ENCODE measurements at regions not wholly inside any gene's neighbourhood (a gene's known extent, or its start where the extent isn't known, plus 50 kb on each side); places are given as distances from the start of the nearest gene placed in this dataset.

DNA sequence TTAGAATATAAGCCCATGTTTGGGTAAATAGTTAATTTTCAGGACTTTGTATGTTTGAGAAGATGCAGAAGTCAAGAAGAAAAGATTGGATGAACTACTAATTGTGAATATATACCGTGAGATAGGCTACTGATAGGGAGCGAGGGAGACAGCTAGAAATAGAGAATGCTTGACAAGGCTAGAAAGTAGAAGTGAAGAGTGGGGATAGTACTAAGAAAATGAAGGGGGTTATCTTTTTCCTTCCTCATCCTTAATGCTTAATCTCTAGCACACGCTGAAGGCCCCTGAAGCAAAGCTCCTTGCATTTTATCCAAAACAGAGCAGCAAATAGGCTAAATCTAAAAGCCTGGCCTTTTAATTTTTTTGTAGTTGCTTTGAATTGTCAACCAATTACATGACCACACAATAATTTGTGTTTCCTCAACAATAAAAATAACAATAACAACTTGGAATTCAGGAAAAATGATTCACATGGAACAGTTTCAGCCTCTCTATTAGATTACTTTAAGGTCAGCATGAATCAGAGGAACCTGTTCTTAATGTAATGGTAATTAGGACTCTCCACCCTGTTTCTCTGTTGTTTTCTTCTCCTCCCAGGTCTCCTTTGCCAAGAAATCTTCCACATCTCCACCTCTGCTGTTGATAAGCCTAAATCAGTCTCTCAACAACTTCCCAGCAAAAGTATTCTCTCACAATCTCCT lies 1071.3 kb upstream of the ZEB2 start:
- no peak overlapping the region for H3K4me3 Mint-ChIP-seq
- peaks cover 24% of the 10 kb centered on the region for H3K4me1 Mint-ChIP-seq
- H3K36me3 Mint-ChIP-seq: no peaks in the 10 kb centered on the region
- H3K9me3 Mint-ChIP-seq: no peaks in the 10 kb centered on the region
- H3K27me3 Mint-ChIP-seq (ENCODE audit: low read depth): no peaks in the 10 kb centered on the region
- no peak overlapping the region for H3K27ac Mint-ChIP-seq
- TF ChIP-seq, protein P1, sequence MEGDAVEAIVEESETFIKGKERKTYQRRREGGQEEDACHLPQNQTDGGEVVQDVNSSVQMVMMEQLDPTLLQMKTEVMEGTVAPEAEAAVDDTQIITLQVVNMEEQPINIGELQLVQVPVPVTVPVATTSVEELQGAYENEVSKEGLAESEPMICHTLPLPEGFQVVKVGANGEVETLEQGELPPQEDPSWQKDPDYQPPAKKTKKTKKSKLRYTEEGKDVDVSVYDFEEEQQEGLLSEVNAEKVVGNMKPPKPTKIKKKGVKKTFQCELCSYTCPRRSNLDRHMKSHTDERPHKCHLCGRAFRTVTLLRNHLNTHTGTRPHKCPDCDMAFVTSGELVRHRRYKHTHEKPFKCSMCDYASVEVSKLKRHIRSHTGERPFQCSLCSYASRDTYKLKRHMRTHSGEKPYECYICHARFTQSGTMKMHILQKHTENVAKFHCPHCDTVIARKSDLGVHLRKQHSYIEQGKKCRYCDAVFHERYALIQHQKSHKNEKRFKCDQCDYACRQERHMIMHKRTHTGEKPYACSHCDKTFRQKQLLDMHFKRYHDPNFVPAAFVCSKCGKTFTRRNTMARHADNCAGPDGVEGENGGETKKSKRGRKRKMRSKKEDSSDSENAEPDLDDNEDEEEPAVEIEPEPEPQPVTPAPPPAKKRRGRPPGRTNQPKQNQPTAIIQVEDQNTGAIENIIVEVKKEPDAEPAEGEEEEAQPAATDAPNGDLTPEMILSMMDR (IDR thresholded peaks at IDR 0.05; ENCODE audit: unreplicated experiment): no peak
- no peak for DNase-seq (ENCODE audit: low spot score in 2 of 2, unreplicated experiment in 2 of 2)

DNA sequence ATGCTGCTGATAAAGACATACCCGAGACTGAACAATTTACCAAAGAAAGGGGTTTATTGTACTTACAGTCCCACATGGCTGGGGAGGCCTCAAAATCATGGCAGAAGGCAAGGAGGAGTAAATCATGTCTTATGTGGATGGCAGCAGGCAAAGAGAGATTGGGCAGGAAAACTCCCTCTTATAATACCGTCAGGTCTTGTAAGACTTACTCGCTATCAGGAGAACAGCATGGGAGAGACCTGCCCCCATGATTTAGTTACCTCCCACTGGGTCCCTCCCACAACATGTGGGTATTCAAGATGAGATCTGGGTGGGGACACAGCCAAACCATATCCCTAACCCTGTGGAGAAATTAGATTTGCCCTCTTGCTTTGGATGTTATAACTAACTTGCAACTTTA lies 1068.0 kb upstream of the ZEB2 start:
- Mint-ChIP-seq H3K27me3 (ENCODE audit: low read depth) (no peaks in the 10 kb centered on the region), H3K27ac (no peak overlapping the region), H3K36me3 (no peaks in the 10 kb centered on the region)

DNA sequence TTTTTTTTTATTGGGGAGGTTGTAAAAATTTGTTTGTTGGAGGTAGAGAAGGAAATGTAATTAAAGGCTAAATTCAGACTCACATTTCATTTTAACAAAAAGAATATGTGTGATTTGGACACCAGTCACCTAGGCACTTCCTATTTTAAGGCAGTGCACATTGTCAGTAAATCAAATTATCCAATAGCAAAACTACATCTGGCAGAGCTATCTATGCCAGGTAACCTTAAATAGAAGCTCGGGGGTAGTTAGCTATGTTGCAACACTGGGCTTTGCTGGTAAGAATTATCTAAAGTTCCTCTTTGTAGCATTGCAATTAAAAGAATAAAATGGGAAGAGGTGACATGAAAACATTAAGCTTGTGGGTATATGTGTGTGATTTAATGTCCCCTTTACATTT lies 1064.4 kb upstream of the ZEB2 start:
- H3K4me3 Mint-ChIP-seq: no peak overlapping the region
- no peak overlapping the region for H3K27ac Mint-ChIP-seq
- no peak for DNase-seq (ENCODE audit: low spot score in 2 of 2, unreplicated experiment in 2 of 2)
- peaks cover 11% of the 10 kb centered on the region for H3K9me3 Mint-ChIP-seq
- no peaks in the 10 kb centered on the region for H3K36me3 Mint-ChIP-seq
- peaks cover 27% of the 10 kb centered on the region for H3K4me1 Mint-ChIP-seq
- TF ChIP-seq, protein P1 (IDR thresholded peaks at IDR 0.05; ENCODE audit: unreplicated experiment): no peak
- H3K27me3 Mint-ChIP-seq (ENCODE audit: low read depth): no peaks in the 10 kb centered on the region

More for the DNA sequence above, 1068.0 kb upstream of the ZEB2 start:
- no peak for DNase-seq (ENCODE audit: low spot score in 2 of 2, unreplicated experiment in 2 of 2)
- H3K4me3 Mint-ChIP-seq: no peak overlapping the region
- H3K9me3 Mint-ChIP-seq: no peaks in the 10 kb centered on the region
- TF ChIP-seq, protein P1 (IDR thresholded peaks at IDR 0.05; ENCODE audit: unreplicated experiment): no peak
- peaks cover 32% of the 10 kb centered on the region for H3K4me1 Mint-ChIP-seq

DNA sequence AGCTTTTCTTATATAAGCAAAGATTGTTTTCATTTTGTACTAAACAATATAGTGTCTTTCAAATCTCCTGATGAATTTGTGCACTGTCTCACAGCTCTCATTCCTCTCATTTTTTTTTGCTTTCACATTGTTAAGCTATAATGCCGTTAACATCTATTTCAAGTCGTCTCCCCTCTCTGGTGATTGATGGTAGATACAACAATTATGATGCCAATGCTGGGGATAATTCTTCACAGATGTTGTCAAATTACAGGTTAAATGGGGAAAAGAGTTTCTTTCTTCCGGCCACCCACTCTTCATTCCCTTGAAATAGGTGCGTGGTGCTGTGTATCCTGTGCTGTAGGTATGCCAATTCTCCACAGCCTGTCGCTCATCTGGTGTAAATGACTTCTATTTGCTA lies 1053.7 kb upstream of the ZEB2 start:
- Mint-ChIP-seq H3K27ac (no peak overlapping the region), H3K4me3 (no peak overlapping the region), H3K36me3 (no peaks in the 10 kb centered on the region), H3K4me1 (peaks cover 4% of the 10 kb centered on the region), H3K27me3 (ENCODE audit: low read depth) (no peaks in the 10 kb centered on the region), H3K9me3 (peaks cover 4% of the 10 kb centered on the region)
- TF ChIP-seq, protein P1 (IDR thresholded peaks at IDR 0.05; ENCODE audit: unreplicated experiment): no peak
- no peak for DNase-seq (ENCODE audit: low spot score in 2 of 2, unreplicated experiment in 2 of 2)

DNA sequence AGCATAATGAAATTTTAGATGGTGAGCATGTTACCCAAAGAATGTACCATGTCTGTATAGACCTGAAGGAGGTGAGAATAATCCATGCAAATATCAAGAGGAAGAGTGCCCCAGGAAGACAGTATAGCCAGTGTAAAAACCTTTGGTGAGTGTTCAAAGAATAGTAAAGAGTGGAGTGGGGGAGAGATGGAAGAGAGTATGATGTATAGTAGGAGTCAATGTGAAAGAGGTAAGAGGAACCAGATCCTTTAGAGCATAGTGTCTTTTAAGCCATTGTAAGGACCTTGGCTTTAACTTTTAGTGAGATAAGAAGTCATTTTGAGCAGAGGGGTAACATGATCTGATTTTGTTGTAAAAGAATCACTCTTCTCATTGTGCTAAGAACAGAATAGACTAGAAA lies 1052.3 kb upstream of the ZEB2 start:
- TF ChIP-seq, protein P1 (IDR thresholded peaks at IDR 0.05; ENCODE audit: unreplicated experiment): no peak
- no peak overlapping the region for H3K27ac Mint-ChIP-seq
- no peaks in the 10 kb centered on the region for H3K36me3 Mint-ChIP-seq
- H3K4me1 Mint-ChIP-seq: peaks cover 4% of the 10 kb centered on the region
- H3K27me3 Mint-ChIP-seq (ENCODE audit: low read depth): no peaks in the 10 kb centered on the region
- no peak for DNase-seq (ENCODE audit: low spot score in 2 of 2, unreplicated experiment in 2 of 2)
- H3K9me3 Mint-ChIP-seq: no peaks in the 10 kb centered on the region
- H3K4me3 Mint-ChIP-seq: no peak overlapping the region

All from mesothelial cell of epicardium (in vitro differentiated cells).